NCI-H748 treated with DMSO at 0.1 percent for 48 hours (cell line): ENCODE measurements at regions not wholly inside any gene's neighbourhood (a gene's known extent, or its start where the extent isn't known, plus 50 kb on each side); places are given as distances from the start of the nearest gene placed in this dataset.
"Not testable (repeated sequence)": the region's sequence is repeated elsewhere in the genome, so short reads cannot be mapped to it uniquely, and the experiment has no call there.

Experiments used
- DNase-seq: peaks from one replicate; lab custom pipeline; 2025; lab: John Stamatoyannopoulos, UW

DNA sequence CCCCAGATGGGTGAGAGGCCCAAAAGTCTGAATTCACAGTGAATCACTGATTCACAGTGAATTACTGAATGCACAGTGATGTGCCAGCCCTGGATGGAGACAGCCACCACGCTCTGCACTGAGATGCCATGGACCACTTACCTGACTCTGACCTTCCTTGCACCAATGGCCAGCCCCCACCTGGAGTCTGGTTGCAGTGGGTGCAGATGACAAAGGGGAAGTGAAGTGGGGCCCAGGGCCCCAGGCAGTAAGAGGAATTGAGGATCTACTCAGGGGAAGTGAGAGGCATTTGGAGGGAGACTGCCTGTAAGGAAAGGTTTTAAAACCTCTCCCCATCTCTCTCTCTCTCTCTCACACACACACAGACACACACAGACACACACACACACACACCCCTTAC lies 412.1 kb downstream of the CYLC2 start:
- DNase-seq: no peak

DNA sequence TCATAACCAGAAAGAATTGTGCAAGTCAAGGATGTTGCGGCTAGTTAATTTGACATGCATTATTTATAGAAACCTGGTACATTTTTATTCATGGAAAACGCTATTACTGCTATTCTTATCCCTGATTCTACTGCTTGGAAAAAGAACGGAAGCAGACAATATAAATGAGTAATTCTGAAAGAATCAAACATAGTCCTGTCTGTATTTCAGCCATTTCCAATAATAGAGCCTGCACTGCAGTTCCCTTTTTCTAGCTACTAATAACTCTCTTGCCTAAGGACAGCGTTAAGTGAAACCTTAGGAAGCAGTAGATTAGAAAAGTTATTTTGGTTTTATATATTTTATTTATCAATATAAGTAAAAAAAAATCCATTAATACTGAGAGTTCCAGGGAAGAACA lies 414.9 kb downstream of the CYLC2 start:
- no peak for DNase-seq

DNA sequence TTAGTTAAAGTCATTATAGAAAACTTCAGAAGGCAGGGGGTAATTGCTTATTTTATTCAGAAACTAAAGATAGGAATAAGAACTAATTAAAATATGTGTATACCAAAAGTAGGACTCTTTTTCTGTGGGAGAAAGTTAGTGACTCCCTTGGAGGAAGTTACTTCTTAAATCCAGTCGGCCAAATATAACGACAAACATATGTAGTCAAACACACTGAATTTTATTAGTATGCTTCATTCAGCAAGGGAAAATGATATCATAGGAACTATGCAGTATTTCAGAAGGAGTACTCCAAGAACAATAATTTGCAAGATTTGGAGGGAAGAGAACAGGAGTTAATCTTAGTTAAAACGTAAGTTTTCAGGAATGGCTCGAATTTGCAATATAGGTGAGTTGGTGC lies 432.6 kb downstream of the CYLC2 start:
- no peak for DNase-seq

DNA sequence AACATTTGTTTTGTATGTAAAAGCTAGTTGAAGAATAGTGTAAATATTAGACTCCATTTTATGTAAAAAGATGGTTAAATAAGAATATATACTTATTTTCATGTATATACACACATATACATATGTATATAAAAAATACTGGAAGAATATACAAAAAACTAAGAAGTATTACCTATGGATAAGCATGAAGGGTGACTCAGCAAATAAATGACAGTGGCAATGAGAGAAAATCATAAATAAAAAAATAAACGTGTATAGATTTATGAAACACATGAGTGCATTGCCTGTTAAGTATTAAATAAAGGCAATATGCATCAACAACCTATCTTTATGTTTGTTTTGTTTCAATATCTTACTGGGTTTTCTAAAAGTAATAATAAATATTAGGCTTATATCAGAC lies 435.3 kb downstream of the CYLC2 start:
- DNase-seq: no peak

DNA sequence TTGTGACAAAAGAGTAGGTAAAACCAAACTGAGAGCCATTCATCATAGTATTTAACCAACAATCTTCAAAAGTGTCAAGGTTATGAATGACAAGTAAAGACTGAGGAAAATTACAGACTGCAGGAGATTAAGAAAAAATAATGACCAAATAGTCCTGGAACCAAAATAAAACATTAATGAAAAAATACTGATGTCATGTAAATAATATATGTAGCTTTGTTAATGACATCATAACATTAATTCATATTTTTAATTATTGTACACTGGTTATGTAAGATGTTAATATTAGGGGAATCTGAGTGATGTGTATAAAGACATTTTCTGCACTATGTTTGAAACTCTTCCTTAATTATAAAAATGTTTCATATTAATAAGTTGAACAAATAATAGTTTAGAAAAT lies 436.7 kb downstream of the CYLC2 start:
- DNase-seq: no peak

DNA sequence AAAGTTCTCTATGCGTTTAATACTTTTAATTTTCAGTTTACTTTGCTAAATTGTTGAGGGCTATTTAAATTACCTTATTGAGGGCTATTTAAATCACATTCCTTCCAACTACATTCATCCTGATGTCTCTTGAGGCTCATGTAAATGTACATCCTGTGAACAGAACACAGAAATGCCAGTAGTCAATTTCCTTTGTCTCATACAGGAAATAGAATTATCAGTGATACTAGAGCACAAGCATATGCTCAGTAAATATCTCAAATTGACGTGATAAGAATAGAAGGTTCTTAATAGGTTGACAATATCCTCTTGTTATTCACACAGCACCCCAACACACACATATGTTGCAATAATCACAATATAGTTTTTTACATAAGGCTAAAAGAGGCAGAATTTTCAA lies 449.0 kb downstream of the CYLC2 start:
- no peak for DNase-seq

DNA sequence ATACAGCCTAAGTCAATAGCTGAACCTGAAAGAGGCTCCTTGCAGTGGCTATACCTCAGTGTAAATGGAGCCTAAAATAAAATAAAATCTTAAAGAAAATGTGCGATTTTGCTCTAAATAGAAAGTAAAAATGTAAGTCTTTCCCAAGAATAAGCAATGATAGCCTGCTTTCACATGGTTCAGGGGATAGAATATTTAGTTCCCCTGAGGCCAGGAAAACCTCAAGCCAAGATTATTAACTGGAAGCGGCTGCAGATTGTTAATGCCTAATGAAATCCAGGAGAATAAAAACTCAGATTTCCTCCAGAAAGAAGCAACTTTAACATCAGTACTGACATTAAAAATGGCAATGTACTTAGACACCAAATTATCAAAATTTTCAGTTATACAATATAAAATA lies 463.7 kb downstream of the CYLC2 start:
- DNase-seq: no peak

DNA sequence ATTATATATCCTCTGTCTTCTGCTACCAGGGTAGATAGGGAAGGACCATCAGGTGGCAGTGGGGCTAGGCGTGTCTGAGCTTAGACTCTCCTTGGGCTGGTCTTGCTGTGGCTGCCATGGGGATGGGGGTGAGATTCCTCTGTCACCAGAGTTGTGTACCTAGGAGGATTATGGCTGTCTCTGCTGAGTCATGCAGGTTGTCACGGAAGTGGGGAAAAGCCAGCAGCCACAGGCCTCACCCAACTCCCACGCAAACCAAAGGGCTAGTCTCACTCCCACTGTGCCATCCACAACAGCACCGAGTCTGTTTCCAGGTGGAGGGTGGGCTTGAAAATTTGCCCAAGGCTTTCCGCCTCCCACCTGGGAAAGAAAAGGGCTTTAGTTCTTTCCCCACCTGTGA lies 476.1 kb downstream of the CYLC2 start:
- DNase-seq: no peak

DNA sequence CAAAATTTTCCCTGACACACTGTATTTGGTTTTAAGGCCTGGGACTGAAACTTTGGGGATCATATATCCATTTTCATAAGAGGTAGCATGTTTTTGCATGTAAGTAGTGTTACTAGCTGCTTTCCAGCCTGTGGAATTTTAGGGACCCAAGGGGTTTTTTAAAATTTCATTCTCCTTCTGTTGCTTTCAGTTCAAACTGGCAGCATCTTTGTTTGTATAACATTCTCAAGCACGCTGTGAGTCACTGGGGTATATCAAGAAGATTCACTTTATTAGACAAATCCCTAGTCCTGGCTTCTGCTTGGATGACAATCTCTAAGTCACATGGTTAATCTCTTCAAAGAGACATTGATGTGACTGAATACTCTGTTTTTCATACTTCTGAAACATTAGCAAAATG lies 479.0 kb downstream of the CYLC2 start:
- DNase-seq: no peak

DNA sequence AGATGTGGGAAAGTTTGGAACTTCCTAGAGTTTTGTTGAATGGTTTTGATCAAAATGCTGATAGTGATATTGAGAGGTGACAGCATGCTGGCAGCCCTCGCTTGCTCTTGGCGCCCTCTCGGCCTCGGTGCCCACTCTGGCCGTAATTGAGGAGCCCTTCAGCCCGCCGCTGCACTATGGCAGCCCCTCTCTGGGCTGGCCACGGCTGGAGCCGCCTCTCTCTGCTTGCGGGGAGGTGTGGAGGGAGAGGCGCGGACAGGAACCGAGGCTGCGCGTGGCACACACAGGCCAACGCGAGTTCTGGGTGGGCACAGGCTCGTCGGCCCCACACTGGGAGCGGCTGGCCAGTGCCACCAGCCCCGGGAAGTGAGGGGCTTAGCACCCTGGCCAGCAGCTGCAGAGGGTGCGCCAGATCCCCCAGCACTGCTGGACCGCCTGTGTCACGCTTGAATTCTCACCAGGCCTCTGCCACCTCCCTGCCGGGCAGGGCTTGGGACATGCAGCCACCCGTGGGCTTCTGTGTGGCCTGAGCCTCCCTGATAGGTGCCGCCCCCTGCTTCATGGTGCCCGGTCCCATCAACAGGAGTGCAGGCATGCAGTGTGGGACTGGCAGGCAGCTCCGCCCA lies 488.5 kb downstream of the CYLC2 start:
- DNase-seq: no peak

DNA sequence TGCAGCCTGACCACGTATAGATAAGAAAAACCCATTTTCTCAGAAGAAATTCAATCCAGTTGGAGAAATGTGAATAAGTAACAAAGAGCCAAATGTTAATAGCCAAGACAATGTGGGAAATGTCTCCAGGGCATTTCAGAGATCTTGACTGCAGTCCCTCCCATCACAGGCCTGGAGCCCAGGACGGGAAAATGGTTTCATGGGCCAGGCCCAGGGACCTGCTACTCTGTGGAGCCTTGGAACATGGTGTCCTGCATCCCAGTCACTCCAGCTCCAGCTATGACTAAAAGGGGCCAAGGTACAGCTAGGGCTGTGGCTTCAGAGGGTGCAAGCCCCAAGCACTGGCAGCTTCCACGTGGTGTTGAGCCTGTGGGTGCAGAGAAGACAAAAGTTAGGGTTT lies 490.0 kb downstream of the CYLC2 start:
- no peak for DNase-seq

DNA sequence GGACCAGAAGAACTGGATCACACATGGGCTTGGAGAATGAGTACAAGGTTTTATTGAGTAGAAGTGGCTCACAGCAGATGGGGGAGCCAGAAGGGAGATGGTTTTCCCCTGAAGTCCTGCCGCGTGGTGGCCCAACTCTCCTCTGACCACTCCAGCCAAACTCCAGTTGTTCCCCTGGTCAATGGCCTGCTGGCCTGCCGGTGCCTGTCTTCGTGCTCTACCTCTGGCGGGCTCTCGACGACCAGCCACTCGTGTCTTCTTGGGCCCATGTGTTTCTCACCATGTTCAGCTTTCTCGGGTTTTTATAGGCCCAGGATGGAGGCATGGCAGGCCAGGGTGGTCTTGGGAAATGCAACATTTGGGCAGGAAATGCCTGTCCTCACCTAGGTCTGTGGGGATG lies 519.6 kb downstream of the CYLC2 start:
- no peak for DNase-seq

DNA sequence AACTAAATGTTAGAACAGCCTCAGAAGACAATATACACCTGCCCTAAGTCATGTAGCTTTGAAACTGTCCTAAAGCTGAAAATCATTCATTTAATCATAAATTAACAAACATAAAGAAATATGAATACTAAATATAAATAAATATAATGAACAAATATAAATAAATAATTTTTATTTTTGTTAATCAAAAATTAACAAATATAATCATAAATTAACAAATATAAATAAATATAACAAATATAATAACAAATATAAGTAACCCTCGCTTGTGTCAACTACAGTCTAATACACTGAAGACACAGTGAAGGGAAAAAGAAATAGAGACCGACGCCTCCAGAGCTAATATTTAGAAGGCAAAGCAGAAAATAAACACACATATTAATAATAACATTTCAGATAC lies 527.3 kb downstream of the CYLC2 start:
- DNase-seq: no peak

DNA sequence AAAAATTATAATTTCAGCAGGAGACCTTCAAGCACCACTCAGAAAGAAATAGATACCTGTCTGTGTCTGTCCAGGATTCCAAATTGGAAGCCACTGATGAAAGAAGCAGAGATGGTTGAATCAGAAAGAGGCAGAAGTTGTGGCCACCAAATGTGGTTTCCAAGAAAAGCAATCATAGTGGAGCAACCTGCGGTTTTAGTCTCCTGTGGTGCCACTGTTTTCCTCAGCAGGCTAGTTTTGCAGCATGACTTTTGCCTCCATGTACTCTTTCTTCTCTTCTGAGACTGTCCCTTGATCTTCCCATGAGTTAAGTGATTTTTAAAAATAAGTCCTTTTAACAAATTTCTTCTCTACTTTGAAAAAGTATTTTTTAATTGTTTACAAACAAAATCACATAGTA lies 535.8 kb downstream of the CYLC2 start:
- DNase-seq: no peak

DNA sequence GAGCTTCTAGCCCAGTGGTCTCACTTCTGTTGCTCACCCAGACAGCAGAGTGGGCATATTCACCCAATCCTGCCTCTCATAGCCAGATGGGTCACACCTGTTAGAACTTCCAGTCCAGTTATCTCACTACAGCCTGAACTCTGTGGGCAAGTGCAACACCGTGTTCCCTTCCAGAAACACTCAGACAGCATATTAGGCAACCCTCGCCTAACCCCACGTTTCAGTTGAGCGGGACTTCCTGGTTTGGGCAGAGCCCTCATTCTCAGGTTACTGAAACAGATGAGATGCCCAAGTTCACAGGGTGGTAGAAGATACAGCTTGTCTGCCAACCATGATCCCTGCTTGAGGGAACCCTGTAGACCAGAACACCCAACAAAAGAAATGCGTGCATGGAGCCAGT lies 538.2 kb downstream of the CYLC2 start:
- no peak for DNase-seq

DNA sequence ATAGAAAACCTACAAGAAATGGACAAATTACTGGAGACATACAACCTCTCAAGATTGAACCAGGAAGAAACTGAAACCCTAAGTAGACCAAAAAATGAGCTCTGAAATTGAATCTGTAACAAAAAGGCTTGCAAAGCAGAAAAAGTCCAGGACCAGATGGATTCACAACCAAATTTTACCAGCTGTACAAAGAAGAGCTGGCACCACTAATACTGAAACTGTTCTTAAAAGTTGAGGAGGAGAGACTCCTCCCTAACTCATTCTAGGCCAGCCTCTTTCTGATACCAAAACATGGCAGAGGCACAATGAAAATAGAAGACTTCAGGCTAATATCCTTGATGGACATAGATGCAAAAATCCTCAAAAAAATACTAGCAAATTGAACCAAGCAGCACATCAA lies 542.3 kb downstream of the CYLC2 start:
- DNase-seq: no peak

DNA sequence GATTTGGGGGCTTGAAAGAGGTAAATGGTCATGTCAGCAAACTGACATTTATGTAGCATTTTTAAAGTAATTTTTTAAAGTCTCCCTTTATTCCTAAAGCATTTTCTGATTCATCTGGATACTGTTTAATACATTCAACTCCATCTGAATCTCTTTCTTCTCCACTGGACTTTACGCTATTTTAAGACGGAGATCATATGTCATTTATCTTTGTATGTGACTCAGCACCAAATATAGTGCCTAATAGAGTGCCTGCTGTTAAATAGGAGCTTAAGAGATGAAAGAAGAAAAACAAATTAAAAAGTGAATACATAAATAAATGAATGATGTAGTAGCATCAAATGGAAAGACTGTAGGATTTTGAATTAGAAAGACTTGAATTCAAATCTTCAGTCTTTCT lies 548.8 kb upstream of the SMC2 start:
- DNase-seq: no peak

DNA sequence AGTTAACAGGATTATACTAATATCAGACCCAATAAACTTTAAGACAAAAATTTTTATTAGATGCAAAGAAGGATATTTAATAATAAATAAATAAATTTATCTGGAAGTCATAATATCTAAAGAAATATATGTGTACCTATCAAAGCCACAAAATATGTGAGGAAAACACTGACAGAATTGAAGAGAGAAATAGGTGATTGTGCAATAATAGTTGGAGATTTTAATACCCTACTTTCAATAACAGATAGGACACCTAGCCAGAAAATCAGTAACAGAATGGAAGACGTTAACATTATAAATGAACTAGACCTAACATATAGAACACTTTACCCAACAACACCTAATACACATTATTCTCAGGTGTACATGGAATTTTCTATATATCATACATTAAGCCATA lies 541.4 kb upstream of the SMC2 start:
- DNase-seq: no peak

DNA sequence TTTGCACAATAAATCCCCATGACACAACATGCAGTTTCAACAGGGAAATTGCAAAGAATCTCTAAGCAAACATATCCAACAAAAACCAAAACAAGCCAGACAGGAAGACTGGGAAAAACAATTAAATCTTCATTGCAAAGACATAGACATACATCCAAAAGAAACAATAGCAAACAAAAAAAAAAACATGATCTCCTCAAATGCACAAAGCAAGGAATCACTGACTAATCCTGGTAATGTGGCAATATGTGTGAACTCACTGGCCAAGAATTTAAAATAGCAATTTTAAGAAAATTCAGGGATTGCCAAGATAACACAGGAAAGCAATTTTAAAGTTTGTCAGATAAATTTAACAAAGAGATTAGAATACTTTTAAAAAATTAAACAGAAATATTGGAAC lies 520.1 kb upstream of the SMC2 start:
- no peak for DNase-seq

DNA sequence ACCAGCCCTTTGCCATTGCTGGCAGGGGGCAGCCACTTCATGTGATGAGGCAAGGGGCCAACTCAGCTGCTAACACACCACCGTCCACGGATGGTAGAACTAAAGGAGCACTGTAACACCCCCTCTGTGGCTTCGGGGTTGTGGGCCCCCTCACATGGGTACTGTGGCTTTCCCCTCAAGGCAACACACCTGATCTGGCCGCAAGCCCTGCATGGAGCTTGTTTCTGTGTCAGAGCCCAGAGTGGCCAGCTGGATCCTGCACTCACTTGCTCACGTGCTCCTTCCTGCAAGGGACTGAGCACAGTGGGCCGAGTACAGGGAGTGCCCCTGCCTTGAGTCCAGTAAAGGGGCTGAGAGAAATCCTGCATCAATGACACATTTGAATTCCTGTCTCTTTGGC lies 507.4 kb upstream of the SMC2 start:
- no peak for DNase-seq

DNA sequence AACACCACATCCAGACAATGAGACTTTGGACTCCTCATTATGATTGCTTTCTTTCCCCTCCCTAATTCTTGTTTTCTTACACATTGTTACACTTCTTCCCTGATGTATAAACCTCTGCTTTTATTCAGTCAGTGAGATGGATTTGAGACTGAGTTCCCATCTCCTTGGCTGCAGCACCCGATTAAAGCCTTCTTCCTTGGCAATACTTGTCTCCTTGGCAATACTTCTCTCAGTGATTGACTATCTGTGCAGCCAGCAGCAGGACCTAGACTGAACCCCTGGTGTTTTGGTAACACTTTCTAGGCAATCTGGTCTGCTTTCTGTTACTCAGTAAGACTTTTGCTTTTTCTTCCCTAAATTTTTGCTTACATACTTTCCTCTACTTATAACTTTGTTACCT lies 492.8 kb upstream of the SMC2 start:
- no peak for DNase-seq

DNA sequence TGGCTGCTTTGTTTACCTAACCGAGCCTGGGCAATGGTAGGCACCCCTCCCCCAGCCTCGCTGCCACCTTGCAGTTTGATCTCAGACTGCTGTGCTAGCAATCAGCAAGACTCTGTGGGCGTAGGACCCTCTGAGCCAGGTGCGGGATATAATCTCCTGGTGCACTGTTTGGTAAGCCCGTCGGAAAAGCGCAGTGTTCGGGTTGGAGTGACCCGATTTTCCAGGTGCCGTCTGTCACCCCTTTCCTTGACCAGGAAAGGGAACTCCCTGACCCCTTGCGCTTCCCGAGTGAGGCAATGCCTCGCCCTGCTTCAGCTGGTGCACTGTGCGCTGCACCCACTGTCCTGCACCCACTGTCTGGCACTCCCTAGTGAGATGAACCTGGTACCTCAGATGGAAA lies 482.2 kb upstream of the SMC2 start:
- DNase-seq: not testable (repeated sequence)

DNA sequence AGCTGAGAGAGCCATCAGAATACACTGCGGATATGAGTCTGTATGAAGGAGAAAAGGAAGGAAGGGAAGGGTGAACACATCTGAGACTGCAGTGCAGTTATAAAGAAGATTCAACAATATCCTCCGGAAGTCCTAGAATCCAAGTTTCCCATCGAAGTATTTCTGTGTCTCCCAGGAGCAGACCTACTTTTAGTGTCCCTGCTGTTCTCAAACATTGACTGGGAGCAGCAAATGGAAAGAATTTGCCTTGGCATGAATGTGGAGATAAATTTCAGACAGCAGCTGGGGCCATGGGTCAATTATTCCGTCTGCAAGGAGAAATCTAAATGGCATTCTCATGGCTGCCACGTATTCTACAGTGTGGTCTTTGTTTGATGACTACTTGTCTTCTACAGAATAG lies 478.1 kb upstream of the SMC2 start:
- DNase-seq: no peak

DNA sequence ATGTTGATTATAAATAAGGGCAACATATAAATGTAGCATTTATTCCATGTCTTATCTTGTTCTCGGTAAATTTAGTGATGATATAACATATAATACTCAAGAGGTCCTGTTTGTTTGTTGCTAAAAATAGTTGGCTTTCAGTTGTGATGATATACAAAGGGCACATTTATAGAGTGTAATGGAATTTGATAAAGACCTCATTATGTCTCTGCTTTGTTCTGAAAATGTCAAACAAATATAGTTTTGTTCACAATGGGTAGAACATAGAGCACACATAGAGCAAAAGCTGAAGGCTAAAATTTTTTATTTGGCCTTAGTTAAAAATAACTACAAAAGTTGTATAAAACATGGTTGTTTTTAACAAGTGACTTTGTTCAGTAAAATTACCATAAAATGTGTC lies 477.1 kb upstream of the SMC2 start:
- DNase-seq: no peak
